ENCODE measurements at regions not wholly inside any gene's neighbourhood (a gene's known extent, or its start where the extent isn't known, plus 50 kb on each side); places are given as distances from the start of the nearest gene placed in this dataset.
"Not testable (repeated sequence)": the region's sequence is repeated elsewhere in the genome, so short reads cannot be mapped to it uniquely, and the experiment has no call there.

GRCh38 chr1:88509379-88509778 is 174.7 kb upstream of the PKN2 start:
- Histone ChIP-seq H3K36me3 (ENCODE audit: control insufficient read depth, insufficient read depth, low read length) (no peaks in the 10 kb centered on the region), H3K9me3 (ENCODE audit: control insufficient read depth, insufficient read depth, low read depth, low read length) (no peaks in the 10 kb centered on the region), H3K27ac (ENCODE audit: low read length) (no peak overlapping the region), H3K4me3 (ENCODE audit: low read depth in 2 of 2, low read length in 2 of 2) (no peak overlapping the region), H3K27me3 (ENCODE audit: control insufficient read depth, insufficient read depth, low read length) (peaks cover 2% of the 10 kb centered on the region; the same call in 1 of the 2 replicates), H3K4me1 (ENCODE audit: control insufficient read depth, insufficient read depth, low read length) (no peaks in the 10 kb centered on the region)
- BruUV-seq (replicated peaks), result no TSS peak
- CTCF ChIA-PET, result no interaction called here
- DNase-seq (ENCODE audit: low read depth, low spot score), result no peak
- POLR2A ChIA-PET, result no interaction called here
- intact Hi-C loops (cut with micrococcal nuclease; ENCODE audit: unreplicated experiment) (no loop called here), in situ Hi-C loops (cut with HindIII; ENCODE audit: low pct_unique_long_range_greater_than_20kb, low sequenced_read_pairs) (no loop called here)
- TF ChIP-seq, protein P1, sequence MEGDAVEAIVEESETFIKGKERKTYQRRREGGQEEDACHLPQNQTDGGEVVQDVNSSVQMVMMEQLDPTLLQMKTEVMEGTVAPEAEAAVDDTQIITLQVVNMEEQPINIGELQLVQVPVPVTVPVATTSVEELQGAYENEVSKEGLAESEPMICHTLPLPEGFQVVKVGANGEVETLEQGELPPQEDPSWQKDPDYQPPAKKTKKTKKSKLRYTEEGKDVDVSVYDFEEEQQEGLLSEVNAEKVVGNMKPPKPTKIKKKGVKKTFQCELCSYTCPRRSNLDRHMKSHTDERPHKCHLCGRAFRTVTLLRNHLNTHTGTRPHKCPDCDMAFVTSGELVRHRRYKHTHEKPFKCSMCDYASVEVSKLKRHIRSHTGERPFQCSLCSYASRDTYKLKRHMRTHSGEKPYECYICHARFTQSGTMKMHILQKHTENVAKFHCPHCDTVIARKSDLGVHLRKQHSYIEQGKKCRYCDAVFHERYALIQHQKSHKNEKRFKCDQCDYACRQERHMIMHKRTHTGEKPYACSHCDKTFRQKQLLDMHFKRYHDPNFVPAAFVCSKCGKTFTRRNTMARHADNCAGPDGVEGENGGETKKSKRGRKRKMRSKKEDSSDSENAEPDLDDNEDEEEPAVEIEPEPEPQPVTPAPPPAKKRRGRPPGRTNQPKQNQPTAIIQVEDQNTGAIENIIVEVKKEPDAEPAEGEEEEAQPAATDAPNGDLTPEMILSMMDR (IDR thresholded peaks at IDR 0.05), result no peak
- no peak for ATAC-seq

GRCh38 chr1:88514544-88515060 is 169.5 kb upstream of the PKN2 start:
- TF ChIP-seq POLR2AphosphoS5 (IDR thresholded peaks at IDR 0.05; ENCODE audit: low read depth, low read length), result no peak
- TF ChIP-seq, protein P1 (IDR thresholded peaks at IDR 0.05), result no peak
- no peak for TF ChIP-seq REST (IDR thresholded peaks at IDR 0.05; ENCODE audit: insufficient read depth in 1 of 2, low read depth in 2 of 2, low read length in 1 of 2)
- TF ChIP-seq TCF7L2 (IDR thresholded peaks at IDR 0.05; ENCODE audit: low read depth, low read length), result no peak
- TF ChIP-seq SIN3A (IDR thresholded peaks at IDR 0.05; ENCODE audit: borderline replicate concordance, insufficient read depth, low read depth, low read length), result no peak
- DNase-seq (ENCODE audit: low read depth, low spot score) (no peak), ATAC-seq (no peak)
- no peak overlapping the region for H3K27ac ChIP-seq (ENCODE audit: low read length)
- CTCF ChIA-PET, result no interaction called here
- no TSS peak for BruUV-seq (replicated peaks)
- intact Hi-C loops (cut with micrococcal nuclease; ENCODE audit: unreplicated experiment), result no loop called here
- in situ Hi-C loops (cut with HindIII; ENCODE audit: low pct_unique_long_range_greater_than_20kb, low sequenced_read_pairs), result no loop called here
- H3K36me3 ChIP-seq (ENCODE audit: control insufficient read depth, insufficient read depth, low read length), result no peaks in the 10 kb centered on the region
- no peaks in the 10 kb centered on the region for H3K9me3 ChIP-seq (ENCODE audit: control insufficient read depth, insufficient read depth, low read depth, low read length)
- H3K4me1 ChIP-seq (ENCODE audit: control insufficient read depth, insufficient read depth, low read length), result no peaks in the 10 kb centered on the region
- H3K4me3 ChIP-seq (ENCODE audit: low read depth in 2 of 2, low read length in 2 of 2), result no peak overlapping the region
- POLR2A ChIA-PET, result interaction anchor here (0.5 kb wide), 1 partner anchor 16 kb away, joined by 3 read pairs; no protein-coding TSS in a partner anchor
- peaks cover 10% of the 10 kb centered on the region; the same call in 1 of the 2 replicates for H3K27me3 ChIP-seq (ENCODE audit: control insufficient read depth, insufficient read depth, low read length)

DNA sequence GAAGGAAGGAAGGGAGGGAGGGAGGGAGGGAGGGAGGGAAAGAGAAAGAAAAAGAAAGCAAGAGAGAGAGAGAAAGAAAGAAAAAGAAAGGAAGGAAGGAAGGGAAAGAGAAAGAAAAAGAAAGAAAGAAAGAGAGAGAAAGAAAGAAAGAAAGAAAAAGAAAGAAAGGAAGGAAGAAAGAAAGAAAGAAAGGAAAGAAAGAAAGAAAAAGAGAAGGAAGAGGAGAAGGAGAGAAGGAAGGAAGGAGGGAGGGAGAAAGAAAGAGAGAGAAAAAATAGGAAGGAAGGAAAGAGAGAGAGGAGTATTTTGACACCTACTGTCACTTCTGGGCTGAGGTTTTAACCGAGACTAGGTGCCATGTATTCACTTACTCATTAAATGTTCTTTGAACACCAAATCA is 166.6 kb upstream of the PKN2 start:
- H3K4me3 ChIP-seq (ENCODE audit: low read depth in 2 of 2, low read length in 2 of 2); CTCF ChIA-PET; H3K9me3 ChIP-seq (ENCODE audit: control insufficient read depth, insufficient read depth, low read depth, low read length); POLR2A ChIA-PET; H3K36me3 ChIP-seq (ENCODE audit: control insufficient read depth, insufficient read depth, low read length); intact Hi-C loops (cut with micrococcal nuclease; ENCODE audit: unreplicated experiment); DNase-seq (ENCODE audit: low read depth, low spot score); in situ Hi-C loops (cut with HindIII; ENCODE audit: low pct_unique_long_range_greater_than_20kb, low sequenced_read_pairs); H3K27me3 ChIP-seq (ENCODE audit: control insufficient read depth, insufficient read depth, low read length); H3K27ac ChIP-seq (ENCODE audit: low read length); H3K4me1 ChIP-seq (ENCODE audit: control insufficient read depth, insufficient read depth, low read length); ATAC-seq; BruUV-seq (replicated peaks): not testable (repeated sequence)

All from Panc1 (cell line).